ENCODE measurements at regions not wholly inside any gene's neighbourhood (a gene's known extent, or its start where the extent isn't known, plus 50 kb on each side); places are given as distances from the start of the nearest gene placed in this dataset.

DNA sequence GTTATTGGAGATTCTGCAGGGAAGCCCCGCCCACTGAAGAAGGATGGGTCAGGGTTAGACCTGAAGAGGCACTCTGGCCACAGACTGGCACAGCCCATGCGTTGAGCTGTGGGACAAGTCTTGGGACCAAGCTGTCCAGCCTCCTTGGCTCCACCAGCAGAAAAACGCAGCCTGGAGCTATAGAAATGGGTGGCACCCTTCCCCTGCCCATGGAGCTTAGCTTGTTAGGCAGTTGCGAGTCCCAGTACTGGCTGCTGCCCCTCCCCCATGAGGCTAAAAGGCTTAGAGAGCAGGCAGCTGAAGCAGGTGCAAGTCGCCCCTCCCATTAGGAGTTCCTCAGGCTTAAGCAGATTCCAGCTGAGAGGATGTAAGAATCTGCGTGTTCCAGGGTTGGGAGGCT is 1124.0 kb upstream of the TMEM132C start:
- TF ChIP-seq, protein P1, sequence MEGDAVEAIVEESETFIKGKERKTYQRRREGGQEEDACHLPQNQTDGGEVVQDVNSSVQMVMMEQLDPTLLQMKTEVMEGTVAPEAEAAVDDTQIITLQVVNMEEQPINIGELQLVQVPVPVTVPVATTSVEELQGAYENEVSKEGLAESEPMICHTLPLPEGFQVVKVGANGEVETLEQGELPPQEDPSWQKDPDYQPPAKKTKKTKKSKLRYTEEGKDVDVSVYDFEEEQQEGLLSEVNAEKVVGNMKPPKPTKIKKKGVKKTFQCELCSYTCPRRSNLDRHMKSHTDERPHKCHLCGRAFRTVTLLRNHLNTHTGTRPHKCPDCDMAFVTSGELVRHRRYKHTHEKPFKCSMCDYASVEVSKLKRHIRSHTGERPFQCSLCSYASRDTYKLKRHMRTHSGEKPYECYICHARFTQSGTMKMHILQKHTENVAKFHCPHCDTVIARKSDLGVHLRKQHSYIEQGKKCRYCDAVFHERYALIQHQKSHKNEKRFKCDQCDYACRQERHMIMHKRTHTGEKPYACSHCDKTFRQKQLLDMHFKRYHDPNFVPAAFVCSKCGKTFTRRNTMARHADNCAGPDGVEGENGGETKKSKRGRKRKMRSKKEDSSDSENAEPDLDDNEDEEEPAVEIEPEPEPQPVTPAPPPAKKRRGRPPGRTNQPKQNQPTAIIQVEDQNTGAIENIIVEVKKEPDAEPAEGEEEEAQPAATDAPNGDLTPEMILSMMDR (conservative IDR thresholded peaks at IDR 0.05): no peak
- no peak for TF ChIP-seq EZH2 (IDR thresholded peaks at IDR 0.05; ENCODE audit: low read depth)
